ENCODE measurements at regions not wholly inside any gene's neighbourhood (a gene's known extent, or its start where the extent isn't known, plus 50 kb on each side); places are given as distances from the start of the nearest gene placed in this dataset.
A peak's percentile ranks its signal among the peaks of the same experiment; 100 is the strongest.

DNA sequence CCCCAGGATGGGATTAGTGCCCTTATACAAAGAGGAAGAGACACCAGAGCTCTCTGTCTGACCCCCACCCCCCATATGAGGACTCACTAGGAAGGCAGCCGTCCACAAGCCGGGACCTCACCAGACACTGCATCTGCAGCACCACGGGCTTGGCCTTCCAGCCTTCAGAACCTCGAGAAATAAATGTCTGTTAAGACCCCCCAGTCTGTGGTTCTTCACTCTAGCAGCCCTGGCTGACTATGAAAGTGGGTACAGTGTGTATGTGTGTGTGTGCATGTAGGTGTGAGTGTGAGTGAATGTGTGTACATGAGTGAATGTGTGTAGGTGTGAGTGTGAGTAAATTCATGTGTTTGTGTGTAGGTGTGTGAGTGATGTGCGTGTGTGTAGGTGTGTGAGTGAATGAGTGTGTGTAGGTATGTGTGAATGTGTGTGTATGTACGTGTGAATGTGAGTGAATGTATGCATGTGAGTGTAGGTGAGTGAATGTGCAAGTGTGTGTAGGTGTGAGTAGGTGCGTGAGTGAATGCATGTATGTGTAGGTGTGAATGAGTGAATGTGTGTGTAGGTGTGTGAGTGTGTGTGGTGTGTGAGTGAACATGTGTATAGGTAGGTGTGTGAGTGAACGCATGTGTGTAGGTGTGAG, 201.6 kb upstream of the ZNF536 start:
- Mint-ChIP-seq H3K27me3 (no peaks in the 10 kb centered on the region), H3K4me3 (no peak overlapping the region), H3K36me3 (no peaks in the 10 kb centered on the region), H3K9me3 (peaks cover 0 to 3% (median 0%) of the 10 kb centered on the region in 7 donors), H3K27ac (no peak overlapping the region), H3K4me1 (no peaks in the 10 kb centered on the region)
- no peak for DNase-seq
- no peak for ATAC-seq (ENCODE audit: low read depth in 2 of 2)

GRCh38 chr19:30171138-30171635, 201.0 kb upstream of the ZNF536 start:
- Mint-ChIP-seq H3K9me3 (peaks cover 0 to 2% (median 0%) of the 10 kb centered on the region in 7 donors), H3K4me1 (no peaks in the 10 kb centered on the region), H3K4me3 (no peak overlapping the region), H3K27me3 (no peaks in the 10 kb centered on the region), H3K36me3 (no peaks in the 10 kb centered on the region), H3K27ac (no peak overlapping the region)
- DNase-seq = no peak
- ATAC-seq (ENCODE audit: low read depth in 2 of 2) = no peak

GRCh38 chr19:30171795-30172612, 200.2 kb upstream of the ZNF536 start:
- peak overlapping the region in 1 of 6 donors; percentile 11 for H3K27ac Mint-ChIP-seq
- no peak overlapping the region for H3K4me3 Mint-ChIP-seq
- H3K4me1 Mint-ChIP-seq = no peaks in the 10 kb centered on the region
- H3K27me3 Mint-ChIP-seq = peaks cover 0 to 4% (median 0%) of the 10 kb centered on the region in 3 donors
- ATAC-seq (ENCODE audit: low read depth in 2 of 2) (no peak), DNase-seq (no peak)
- no peaks in the 10 kb centered on the region for H3K36me3 Mint-ChIP-seq
- peaks cover 0 to 3% (median 0%) of the 10 kb centered on the region in 7 donors for H3K9me3 Mint-ChIP-seq

- no peaks in the 10 kb centered on the region for H3K36me3 Mint-ChIP-seq
- no peak for ATAC-seq (ENCODE audit: low read depth in 2 of 2)
- H3K9me3 Mint-ChIP-seq = peaks cover 0 to 5% (median 3%) of the 10 kb centered on the region in 7 donors
- no peak for DNase-seq
- H3K4me1 Mint-ChIP-seq = no peaks in the 10 kb centered on the region
- no peak overlapping the region for H3K27ac Mint-ChIP-seq
- H3K4me3 Mint-ChIP-seq = no peak overlapping the region
- peaks cover 0 to 5% (median under 1%) of the 10 kb centered on the region in 3 donors for H3K27me3 Mint-ChIP-seq
Observed at GRCh38 chr19:30172613-30173242, 199.5 kb upstream of the ZNF536 start.

GRCh38 chr19:30173593-30174356, 198.4 kb upstream of the ZNF536 start:
- ATAC-seq (ENCODE audit: low read depth in 2 of 2) (no peak), DNase-seq (no peak)
- peaks cover 0 to 9% (median 5%) of the 10 kb centered on the region in 3 donors for H3K27me3 Mint-ChIP-seq
- no peak overlapping the region for H3K4me3 Mint-ChIP-seq
- peaks cover 0 to 10% (median 3%) of the 10 kb centered on the region in 7 donors for H3K9me3 Mint-ChIP-seq
- H3K36me3 Mint-ChIP-seq = no peaks in the 10 kb centered on the region
- peak overlapping the region in 1 of 6 donors; percentile 12 for H3K27ac Mint-ChIP-seq
- H3K4me1 Mint-ChIP-seq = no peaks in the 10 kb centered on the region

DNA sequence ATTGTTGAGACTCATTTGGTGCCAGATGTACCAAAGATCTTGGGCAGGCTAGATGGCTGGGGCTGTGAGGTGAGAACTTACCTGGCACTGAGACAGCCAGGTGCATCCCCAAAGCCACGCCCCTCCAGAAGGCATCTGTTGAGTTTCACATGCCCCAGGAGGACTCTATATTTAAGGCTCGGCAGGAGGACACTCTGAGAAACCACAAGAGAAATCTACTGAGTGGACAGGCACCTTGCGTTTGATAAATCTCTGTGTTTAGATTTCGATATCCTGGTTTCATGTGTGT, 197.9 kb upstream of the ZNF536 start:
- H3K4me1 Mint-ChIP-seq = no peaks in the 10 kb centered on the region
- peaks cover 0 to 9% (median 5%) of the 10 kb centered on the region in 3 donors for H3K27me3 Mint-ChIP-seq
- H3K4me3 Mint-ChIP-seq = no peak overlapping the region
- H3K36me3 Mint-ChIP-seq = no peaks in the 10 kb centered on the region
- DNase-seq = no peak
- H3K9me3 Mint-ChIP-seq = peaks cover 2 to 16% (median 7%) of the 10 kb centered on the region in 7 donors
- ATAC-seq (ENCODE audit: low read depth in 2 of 2) = no peak
- H3K27ac Mint-ChIP-seq = peak overlapping the region in 1 of 6 donors; percentile 12

GRCh38 chr19:30174791-30175190, 197.4 kb upstream of the ZNF536 start:
- no peaks in the 10 kb centered on the region for H3K4me1 Mint-ChIP-seq
- ATAC-seq (ENCODE audit: low read depth in 2 of 2) = no peak
- H3K36me3 Mint-ChIP-seq = no peaks in the 10 kb centered on the region
- H3K9me3 Mint-ChIP-seq = peaks cover 6 to 21% (median 12%) of the 10 kb centered on the region in 7 donors
- no peak overlapping the region for H3K27ac Mint-ChIP-seq
- H3K4me3 Mint-ChIP-seq = peak overlapping the region in 1 of 8 donors; percentile 14
- peaks cover 0 to 9% (median 5%) of the 10 kb centered on the region in 3 donors for H3K27me3 Mint-ChIP-seq
- no peak for DNase-seq

DNA sequence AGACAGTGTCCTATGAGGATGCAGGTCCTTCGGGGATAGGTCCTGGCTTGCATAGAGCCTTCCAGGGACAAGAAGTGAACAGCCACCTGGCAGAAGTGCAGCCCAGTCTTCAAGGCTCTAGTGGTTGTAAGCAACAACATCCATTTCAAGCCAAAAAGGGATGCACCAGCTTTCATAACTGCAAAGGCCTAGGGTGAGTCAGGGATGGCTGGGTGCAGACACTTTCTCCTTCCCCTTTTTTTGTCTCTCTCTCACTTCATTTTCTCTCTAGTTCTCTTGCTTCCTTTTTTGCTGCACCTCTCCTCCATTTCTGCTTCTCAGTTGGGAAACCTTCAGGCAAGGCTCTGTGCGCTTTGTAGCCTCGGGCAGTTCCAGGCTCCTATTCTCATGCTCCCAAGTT, 196.2 kb upstream of the ZNF536 start:
- no peak for ATAC-seq (ENCODE audit: low read depth in 2 of 2)
- Mint-ChIP-seq H3K4me1 (no peaks in the 10 kb centered on the region), H3K36me3 (no peaks in the 10 kb centered on the region), H3K27ac (peak overlapping the region in 1 of 6 donors; percentile 68), H3K9me3 (peaks cover 6 to 32% (median 19%) of the 10 kb centered on the region in 7 donors), H3K27me3 (peaks cover 0 to 9% (median 5%) of the 10 kb centered on the region in 3 donors), H3K4me3 (no peak overlapping the region)
- DNase-seq = no peak

DNA sequence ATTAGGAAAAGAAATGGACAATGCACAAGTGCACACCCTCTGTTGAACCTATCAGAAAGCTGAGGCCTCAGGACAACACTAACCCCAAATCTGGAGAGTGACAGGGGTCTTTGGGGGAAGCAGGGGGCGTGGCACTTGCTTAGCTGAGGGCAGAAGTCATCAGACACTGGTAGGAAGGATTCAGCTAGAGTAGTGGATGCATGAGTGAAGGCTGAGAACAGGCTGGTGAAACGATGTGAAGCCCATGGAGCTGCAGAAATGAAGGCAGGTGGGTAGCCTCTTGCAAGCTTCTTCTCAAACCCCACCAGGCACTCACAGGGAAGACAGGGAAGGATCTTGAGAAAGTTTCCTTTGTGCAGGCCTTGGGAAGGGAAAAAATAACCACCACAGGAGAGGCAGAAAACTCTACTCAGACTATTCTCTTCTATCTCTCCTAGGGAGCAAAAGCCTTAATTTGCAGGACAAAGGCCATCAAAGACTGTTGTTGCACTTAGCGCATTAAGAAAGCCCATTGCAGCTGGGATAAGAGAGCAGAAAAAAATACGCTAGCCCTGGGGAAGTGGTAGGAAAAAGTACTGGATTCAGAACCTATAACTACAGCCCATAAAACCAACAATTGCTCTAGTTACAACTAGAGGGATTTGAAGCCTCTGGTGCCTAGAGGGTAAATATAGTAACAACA, 193.3 kb upstream of the ZNF536 start:
- peaks cover 0 to 9% (median 5%) of the 10 kb centered on the region in 3 donors for H3K27me3 Mint-ChIP-seq
- ATAC-seq (ENCODE audit: low read depth in 2 of 2) (no peak), DNase-seq (no peak)
- peak overlapping the region in 1 of 8 donors; percentile 29 for H3K4me3 Mint-ChIP-seq
- H3K27ac Mint-ChIP-seq = peak overlapping the region in 1 of 6 donors; percentile 57
- H3K36me3 Mint-ChIP-seq = peaks cover 0 to 2% of the 10 kb centered on the region in 2 donors
- H3K9me3 Mint-ChIP-seq = peaks cover 6 to 57% (median 39%) of the 10 kb centered on the region in 7 donors
- no peaks in the 10 kb centered on the region for H3K4me1 Mint-ChIP-seq

- Mint-ChIP-seq H3K36me3 (peaks cover 0 to 9% of the 10 kb centered on the region in 2 donors), H3K4me1 (no peaks in the 10 kb centered on the region), H3K9me3 (peaks cover 11 to 63% (median 52%) of the 10 kb centered on the region in 7 donors), H3K27ac (peak overlapping the region in 2 of 6 donors; percentile 8 to 34), H3K27me3 (peaks cover 0 to 9% (median 5%) of the 10 kb centered on the region in 3 donors), H3K4me3 (no peak overlapping the region)
- DNase-seq = no peak
- ATAC-seq (ENCODE audit: low read depth in 2 of 2) = no peak
Observed at GRCh38 chr19:30180691-30181090, 191.5 kb upstream of the ZNF536 start.

DNA sequence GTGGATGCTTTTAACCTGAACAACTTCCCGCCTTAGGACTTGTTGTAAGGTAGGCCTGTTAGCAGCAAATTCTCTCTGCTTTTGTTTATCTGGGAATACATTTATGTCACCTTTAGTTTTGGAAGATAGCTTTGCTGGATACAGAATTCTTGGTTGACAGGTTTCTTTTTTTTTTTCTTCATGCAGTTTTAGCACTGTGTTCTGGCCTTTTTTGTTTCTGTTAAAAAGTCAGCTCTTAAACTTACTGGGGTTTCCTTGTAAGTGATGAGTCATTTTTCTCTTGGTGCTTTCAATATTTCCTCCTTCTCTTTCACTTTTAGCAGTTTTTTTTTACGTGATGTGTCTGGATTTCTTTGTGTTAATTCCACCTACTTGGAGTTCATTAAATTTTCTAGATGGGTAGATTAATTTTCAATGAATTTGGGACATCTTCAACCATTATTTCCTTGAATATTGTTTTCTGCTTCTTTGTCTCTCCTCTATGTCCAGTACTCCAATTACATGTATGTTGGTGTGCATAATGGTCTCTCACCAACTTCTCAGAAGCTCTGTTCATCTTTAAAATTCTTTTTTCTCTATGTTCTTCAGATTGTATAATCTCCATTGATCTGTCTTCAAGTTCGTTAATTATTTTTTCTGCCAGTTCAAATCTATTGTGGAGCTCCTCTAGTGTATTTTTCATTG, 188.2 kb upstream of the ZNF536 start:
- peaks cover 11 to 69% (median 57%) of the 10 kb centered on the region in 7 donors for H3K9me3 Mint-ChIP-seq
- no peak overlapping the region for H3K4me3 Mint-ChIP-seq
- DNase-seq (no peak), ATAC-seq (ENCODE audit: low read depth in 2 of 2) (no peak)
- no peak overlapping the region for H3K27ac Mint-ChIP-seq
- H3K36me3 Mint-ChIP-seq = peaks cover 0 to 9% of the 10 kb centered on the region in 2 donors
- H3K4me1 Mint-ChIP-seq = no peaks in the 10 kb centered on the region
- no peaks in the 10 kb centered on the region for H3K27me3 Mint-ChIP-seq

DNA sequence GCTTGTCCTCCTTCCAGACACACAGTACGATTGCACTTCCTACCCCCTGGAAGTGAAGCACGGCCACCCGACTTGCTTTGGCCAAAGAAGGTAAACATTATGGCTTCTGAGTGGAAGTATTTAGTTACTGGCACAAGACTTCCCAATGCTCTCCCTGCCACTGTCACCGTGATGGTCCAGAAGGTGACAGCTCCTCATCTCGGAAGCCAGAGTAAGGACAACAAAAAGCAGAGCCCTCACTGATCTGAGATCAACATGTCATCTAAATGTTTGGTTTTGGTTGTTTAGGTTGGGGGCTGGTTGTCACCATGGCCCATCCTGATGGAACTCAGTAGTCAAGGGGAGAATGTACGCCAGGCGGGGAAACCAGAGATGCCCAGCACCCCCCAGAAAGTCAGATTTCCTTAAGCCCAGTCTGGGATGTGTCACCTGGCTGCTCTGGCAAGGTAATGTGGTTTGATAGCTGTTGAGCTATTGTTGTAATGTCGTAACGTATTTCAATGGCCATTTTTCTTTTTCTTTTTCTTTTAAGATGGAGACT, 170.1 kb upstream of the ZNF536 start:
- Mint-ChIP-seq H3K4me1 (no peaks in the 10 kb centered on the region), H3K9me3 (peaks cover under 1 to 14% (median 5%) of the 10 kb centered on the region in 7 donors), H3K36me3 (no peaks in the 10 kb centered on the region), H3K4me3 (no peak overlapping the region), H3K27ac (no peak overlapping the region), H3K27me3 (peaks cover 0 to 5% (median 0%) of the 10 kb centered on the region in 3 donors)
- DNase-seq (no peak), ATAC-seq (ENCODE audit: low read depth in 2 of 2) (no peak)
